NCI-H1930 (cell line): ENCODE measurements at regions not wholly inside any gene's neighbourhood (a gene's known extent, or its start where the extent isn't known, plus 50 kb on each side); places are given as distances from the start of the nearest gene placed in this dataset.

Experiments used
- DNase-seq, 2 experiments: peaks; one replicate each; lab custom pipeline; 2025; lab: John Stamatoyannopoulos, UW

DNA sequence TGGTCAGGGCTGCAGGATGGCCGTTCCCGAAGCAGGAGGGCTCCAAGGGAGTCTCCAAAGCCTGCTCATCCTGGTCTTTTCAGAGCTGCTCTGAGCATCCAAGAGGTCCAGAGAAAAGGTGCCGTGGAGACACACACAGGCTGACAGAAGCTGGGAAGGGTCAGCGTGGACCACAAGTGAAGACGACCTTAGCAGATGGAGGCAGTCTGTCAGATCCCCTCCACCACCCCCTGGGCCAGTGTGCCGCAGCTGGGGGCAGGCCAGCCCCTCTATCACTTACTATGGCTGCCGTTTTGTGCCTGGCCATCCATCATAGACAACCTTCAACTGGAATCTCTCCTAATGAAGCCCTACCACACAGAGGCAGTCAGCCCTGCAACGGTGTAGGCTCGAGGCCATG lies 335.1 kb upstream of the RGMA start:
- DNase-seq: no peak

DNA sequence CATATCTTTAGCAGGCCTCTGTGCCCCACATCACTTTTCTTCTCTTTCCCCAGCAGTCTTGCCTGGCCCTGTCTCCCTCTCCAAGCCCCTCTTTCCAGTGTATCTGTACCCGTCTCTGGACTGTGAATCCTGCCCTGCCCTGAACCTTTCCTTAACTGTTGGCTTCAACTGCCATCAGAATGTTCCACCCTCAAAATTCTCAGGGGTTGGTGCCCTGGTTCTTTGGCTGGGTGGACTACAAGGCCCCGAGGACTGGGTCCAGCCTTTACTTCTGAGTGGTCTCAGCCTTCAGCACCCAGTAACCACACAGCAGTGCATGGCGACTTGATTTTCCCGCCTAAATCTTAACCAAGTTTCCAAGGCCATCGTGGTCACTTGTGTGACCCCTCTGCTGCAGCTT lies 333.5 kb upstream of the RGMA start:
- no peak for DNase-seq

- no peak for DNase-seq
Observed at GRCh38 chr15:93420477-93420876, 331.5 kb upstream of the RGMA start.

GRCh38 chr15:93420050-93420452 lies 331.0 kb upstream of the RGMA start:
- no peak for DNase-seq

DNA sequence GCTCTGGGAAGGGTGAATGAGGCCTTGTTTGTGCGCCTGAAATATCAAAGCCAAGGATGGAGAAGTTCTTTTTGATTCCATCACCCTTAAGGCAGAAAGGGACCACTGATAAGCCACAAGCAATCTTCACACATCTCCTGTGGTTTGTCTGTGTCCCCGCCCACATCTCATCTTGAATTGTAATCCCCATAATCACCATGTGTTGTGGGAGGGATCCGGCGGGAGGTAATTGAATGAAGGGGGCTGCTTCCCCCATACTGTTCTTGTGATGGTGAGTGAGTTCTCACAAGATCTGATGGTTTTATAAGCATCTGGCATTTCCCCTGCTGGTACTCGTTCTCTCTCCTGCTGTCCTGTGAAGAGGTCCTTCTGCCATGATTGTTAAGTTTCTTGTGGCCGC lies 329.6 kb upstream of the RGMA start:
- no peak for DNase-seq

- no peak for DNase-seq
Observed at GRCh38 chr15:93417631-93418030, 328.6 kb upstream of the RGMA start.

- no peak for DNase-seq
Observed at GRCh38 chr15:93417156-93417555, 328.1 kb upstream of the RGMA start.

- DNase-seq: no peak
Observed at GRCh38 chr15:93415576-93415975, 326.6 kb upstream of the RGMA start.

DNA sequence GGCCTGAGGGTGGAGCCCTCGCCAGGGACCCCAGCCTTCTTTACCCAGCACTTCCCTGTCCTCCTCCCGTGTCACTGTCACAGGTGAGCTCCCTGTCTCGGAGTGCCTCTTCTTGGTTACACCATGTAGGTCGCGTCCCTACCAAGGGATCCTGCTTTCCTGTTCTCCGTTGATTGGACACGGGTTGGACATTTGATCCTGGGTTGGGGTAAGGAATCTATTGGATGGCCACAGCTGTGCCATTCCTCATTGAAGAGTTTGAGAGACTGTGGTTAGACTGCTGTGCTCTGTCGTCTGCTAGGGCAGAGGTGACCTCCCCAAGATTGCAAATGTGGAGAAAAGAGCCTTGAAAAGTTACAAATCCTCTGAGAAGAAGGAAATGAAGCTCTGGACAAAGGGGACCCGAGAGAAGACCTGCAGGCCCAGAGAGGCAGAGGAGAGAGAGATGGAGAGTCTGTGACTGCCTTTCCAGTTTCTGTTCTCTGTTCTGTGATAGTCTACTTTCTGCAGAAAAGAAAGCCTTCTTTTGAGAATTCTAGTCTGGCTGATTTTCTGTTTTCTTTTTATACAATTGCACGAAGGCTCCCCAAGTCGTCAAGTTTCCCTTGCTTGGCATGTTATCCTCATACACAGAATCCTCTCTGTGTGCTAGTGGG lies 325.7 kb upstream of the RGMA start:
- no peak for DNase-seq

DNA sequence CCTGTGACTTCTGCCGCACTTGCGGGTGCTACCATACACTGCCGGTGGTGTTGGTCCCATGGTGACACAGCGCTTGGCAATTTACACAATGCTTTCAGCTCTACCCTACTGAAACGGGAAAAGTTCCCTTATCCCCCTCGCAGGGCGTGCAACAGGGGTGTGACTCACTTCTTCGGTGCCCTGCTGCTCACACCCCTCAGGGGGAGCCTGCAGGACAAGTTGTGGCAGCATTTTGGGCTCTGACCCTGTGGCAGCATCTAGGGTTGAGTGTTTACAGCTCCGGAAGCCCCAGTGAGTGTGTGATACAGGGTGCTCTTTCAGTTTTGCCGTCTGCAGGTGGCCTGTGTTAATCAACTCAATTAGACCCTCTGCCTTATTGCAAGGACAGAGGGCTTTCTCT lies 324.7 kb upstream of the RGMA start:
- no peak for DNase-seq

DNA sequence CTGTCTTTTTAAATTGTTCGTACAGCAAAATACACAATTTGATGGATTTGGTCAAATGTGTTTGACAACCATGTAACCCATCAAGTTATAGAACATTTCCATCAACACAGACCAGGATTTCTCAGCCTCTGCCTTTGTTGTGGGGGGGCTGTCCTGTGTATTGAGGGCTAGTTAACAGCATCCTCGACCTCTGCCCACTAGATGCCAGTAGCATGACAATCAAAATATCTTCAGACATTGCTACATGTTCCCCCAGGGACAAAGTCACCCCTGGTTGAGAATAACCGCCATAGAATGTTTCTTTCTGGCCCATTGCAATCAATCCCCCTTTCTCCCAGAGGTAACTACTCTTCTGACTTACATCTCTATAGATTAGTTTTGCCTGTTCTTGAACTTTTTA lies 310.1 kb upstream of the RGMA start:
- DNase-seq: no peak

- no peak for DNase-seq
Observed at GRCh38 chr15:93389211-93389610, 300.2 kb upstream of the RGMA start.

- no peak for DNase-seq
Observed at GRCh38 chr15:93384886-93385285, 295.9 kb upstream of the RGMA start.

DNA sequence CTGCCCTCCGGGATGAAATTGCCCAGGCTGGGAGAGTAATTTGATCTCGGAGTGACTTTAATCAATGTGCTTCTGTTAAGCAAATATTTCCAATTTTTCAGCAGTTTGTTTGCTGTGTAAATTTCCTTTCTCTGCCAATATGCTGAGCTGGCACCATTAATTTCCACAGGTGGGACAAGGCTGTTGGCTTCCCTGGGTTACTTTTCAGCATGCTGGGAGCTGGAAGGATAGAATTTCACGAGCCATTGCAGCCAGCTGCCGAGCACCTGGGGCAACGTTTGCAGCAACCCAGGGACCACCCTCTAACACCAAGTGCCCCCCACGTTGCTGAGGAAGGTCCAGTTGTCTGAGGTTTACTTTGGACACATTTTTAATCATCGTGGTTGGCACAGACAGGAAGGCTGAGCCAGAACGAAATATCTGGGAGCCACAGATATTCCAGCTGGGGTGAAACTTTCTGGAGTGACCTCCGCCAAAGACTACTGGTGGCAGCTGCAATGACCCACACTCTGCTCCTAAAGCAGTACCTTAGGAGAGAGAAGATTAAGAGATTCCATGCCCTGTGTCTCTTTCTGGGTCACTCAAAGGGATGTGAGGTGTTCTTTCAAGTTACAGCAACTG lies 293.3 kb upstream of the RGMA start:
- DNase-seq: peak; percentile 17 to 58

- DNase-seq: no peak
Observed at GRCh38 chr15:93378558-93378957, 289.5 kb upstream of the RGMA start.

- DNase-seq: no peak
Observed at GRCh38 chr15:93372865-93373223, 283.8 kb upstream of the RGMA start.

DNA sequence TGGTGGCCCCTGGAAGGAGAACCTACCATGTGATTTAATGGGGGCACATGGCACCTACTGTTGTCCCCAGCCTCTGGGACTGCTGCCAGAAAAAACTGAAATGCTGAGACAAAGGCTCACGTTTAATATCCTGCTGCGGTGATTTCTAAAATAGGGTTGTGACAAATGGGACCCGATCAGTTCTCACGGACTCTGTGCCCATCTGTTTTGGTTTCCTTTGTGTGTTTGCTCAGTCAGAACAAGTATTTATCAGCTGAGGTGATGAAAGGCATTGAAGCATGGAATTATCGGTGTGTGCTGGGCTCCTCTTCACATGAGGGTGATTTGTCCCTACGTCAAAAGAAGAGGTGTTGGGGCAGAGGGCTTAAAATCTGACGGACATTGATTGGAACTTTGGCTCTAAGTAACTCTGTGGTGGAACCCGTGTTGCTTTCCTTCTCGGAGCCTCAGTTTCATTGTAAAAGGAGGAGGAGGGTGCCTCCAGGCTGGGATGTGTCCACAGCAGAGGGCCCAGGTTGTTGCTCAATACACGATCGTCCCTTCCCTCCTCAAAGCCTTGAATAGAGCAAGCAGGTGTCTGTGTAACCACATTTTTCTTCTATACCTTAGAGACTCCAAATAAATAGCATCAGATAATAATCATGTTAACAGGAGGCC lies 283.3 kb upstream of the RGMA start:
- DNase-seq: no peak

- DNase-seq: no peak
Observed at GRCh38 chr15:93366387-93367100, 277.5 kb upstream of the RGMA start.

DNA sequence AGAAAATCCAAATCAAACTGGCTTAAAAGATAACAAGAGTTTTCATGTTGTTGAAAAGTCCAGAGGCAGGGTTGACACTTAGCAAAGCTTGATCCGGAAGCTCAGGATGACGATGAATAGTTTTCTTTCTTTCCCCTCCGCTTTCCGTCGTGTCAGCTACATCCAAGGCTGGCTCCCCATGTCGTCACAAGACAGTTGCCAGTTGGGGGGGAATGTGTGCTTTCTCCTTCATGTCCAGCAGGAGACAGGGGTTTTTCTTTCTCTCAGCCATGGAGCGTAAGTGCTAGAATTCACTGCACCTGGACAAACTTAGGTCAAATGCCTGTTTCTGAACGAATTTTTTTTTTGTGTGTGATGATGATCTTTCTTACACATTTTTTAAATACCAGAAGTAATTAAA lies 273.8 kb upstream of the RGMA start:
- DNase-seq: no peak

- DNase-seq: no peak
Observed at GRCh38 chr15:93362203-93362602, 273.2 kb upstream of the RGMA start.

DNA sequence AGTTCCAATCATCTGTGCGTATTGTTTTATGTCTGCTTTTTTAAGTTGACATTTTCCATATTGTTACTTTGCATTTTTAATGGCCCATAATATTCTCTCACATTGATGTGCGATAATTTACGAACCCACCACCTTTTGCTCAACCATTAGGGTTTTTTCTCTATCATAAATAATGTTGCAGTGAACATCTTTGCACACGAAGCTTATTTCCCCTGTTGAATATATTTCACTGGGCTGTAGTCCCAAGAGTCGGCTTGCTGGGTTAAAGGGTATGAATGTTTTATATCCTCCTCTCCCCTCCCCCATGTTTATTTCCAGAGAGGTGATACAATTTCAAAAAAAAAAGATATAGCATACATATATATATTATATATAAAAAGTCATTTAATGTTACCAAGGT lies 272.7 kb upstream of the RGMA start:
- no peak for DNase-seq

GRCh38 chr15:93360976-93361375 lies 272.0 kb upstream of the RGMA start:
- DNase-seq: no peak

GRCh38 chr15:93360318-93360717 lies 271.3 kb upstream of the RGMA start:
- DNase-seq: no peak
